ENCODE measurements at regions not wholly inside any gene's neighbourhood (a gene's known extent, or its start where the extent isn't known, plus 50 kb on each side); places are given as distances from the start of the nearest gene placed in this dataset.

GRCh38 chr2:194550702-194551101, 1106.3 kb upstream of the SLC39A10 start (continued):
- TF ChIP-seq, protein P1, sequence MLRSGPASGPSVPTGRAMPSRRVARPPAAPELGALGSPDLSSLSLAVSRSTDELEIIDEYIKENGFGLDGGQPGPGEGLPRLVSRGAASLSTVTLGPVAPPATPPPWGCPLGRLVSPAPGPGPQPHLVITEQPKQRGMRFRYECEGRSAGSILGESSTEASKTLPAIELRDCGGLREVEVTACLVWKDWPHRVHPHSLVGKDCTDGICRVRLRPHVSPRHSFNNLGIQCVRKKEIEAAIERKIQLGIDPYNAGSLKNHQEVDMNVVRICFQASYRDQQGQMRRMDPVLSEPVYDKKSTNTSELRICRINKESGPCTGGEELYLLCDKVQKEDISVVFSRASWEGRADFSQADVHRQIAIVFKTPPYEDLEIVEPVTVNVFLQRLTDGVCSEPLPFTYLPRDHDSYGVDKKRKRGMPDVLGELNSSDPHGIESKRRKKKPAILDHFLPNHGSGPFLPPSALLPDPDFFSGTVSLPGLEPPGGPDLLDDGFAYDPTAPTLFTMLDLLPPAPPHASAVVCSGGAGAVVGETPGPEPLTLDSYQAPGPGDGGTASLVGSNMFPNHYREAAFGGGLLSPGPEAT (IDR thresholded peaks at IDR 0.05; ENCODE audit: low read depth), result no peak
- no peak for TF ChIP-seq E4F1 (IDR thresholded peaks at IDR 0.05; ENCODE audit: borderline replicate concordance, partially characterized antibody)
- TF ChIP-seq RFX5 (IDR thresholded peaks at IDR 0.05; ENCODE audit: low read depth, low read length), result no peak
- no peak for TF ChIP-seq MEF2A (IDR thresholded peaks at IDR 0.05; ENCODE audit: insufficient read depth, low read depth, low read length)
- TF ChIP-seq WRNIP1 (IDR thresholded peaks at IDR 0.05; ENCODE audit: borderline replicate concordance, low read depth, low read length), result no peak
- TF ChIP-seq, protein P2, sequence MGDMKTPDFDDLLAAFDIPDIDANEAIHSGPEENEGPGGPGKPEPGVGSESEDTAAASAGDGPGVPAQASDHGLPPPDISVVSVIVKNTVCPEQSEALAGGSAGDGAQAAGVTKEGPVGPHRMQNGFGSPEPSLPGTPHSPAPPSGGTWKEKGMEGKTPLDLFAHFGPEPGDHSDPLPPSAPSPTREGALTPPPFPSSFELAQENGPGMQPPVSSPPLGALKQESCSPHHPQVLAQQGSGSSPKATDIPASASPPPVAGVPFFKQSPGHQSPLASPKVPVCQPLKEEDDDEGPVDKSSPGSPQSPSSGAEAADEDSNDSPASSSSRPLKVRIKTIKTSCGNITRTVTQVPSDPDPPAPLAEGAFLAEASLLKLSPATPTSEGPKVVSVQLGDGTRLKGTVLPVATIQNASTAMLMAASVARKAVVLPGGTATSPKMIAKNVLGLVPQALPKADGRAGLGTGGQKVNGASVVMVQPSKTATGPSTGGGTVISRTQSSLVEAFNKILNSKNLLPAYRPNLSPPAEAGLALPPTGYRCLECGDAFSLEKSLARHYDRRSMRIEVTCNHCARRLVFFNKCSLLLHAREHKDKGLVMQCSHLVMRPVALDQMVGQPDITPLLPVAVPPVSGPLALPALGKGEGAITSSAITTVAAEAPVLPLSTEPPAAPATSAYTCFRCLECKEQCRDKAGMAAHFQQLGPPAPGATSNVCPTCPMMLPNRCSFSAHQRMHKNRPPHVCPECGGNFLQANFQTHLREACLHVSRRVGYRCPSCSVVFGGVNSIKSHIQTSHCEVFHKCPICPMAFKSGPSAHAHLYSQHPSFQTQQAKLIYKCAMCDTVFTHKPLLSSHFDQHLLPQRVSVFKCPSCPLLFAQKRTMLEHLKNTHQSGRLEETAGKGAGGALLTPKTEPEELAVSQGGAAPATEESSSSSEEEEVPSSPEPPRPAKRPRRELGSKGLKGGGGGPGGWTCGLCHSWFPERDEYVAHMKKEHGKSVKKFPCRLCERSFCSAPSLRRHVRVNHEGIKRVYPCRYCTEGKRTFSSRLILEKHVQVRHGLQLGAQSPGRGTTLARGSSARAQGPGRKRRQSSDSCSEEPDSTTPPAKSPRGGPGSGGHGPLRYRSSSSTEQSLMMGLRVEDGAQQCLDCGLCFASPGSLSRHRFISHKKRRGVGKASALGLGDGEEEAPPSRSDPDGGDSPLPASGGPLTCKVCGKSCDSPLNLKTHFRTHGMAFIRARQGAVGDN (IDR thresholded peaks at IDR 0.05), result no peak

All from GM12878 (cell line).